Astrocyte (in vitro differentiated cells and primary cell): ENCODE measurements at regions not wholly inside any gene's neighbourhood (a gene's known extent, or its start where the extent isn't known, plus 50 kb on each side); places are given as distances from the start of the nearest gene placed in this dataset.

ENCODE experiments used
- DNase-seq: peaks from one replicate; pipeline ENCODE4 v3.0.0-alpha.2; 2010; ENCODE audit warnings: low read depth
- FAIRE-seq: peaks from 2 replicates; lab custom pipeline; 2011; peaks lifted over from hg19 to GRCh38; lab: Jason Lieb, UNC
- H2AFZ ChIP-seq: 2 replicates; pipeline ENCODE4 v1.6.0; 2012; ENCODE audit warnings: low read depth, low read length, inconsistent platforms
- H3K27ac ChIP-seq: 2 replicates; pipeline ENCODE4 v1.5.1; 2011; ENCODE audit warnings: low read depth, low read length, inconsistent platforms
- H3K27me3 ChIP-seq: 2 replicates; pipeline ENCODE4 v1.6.0; 2011; ENCODE audit warnings: low read length, inconsistent platforms; ENCODE audit not compliant: insufficient read depth
- H3K36me3 ChIP-seq: 2 replicates; pipeline ENCODE4 v1.5.1; 2011; ENCODE audit warnings: low read length, inconsistent platforms; ENCODE audit not compliant: insufficient read depth
- H3K4me1 ChIP-seq: 2 replicates; pipeline ENCODE4 v1.5.1; 2011; ENCODE audit warnings: low read length, inconsistent platforms; ENCODE audit not compliant: insufficient read depth
- H3K4me2 ChIP-seq: 2 replicates; pipeline ENCODE4 v1.6.0; 2012; ENCODE audit warnings: low read length, inconsistent platforms
- H3K4me3 ChIP-seq: 2 replicates; pipeline ENCODE4 v1.5.1; 2011; ENCODE audit warnings: low read depth, mild to moderate bottlenecking, low read length, inconsistent platforms; ENCODE audit not compliant: insufficient read depth
- H3K79me2 ChIP-seq: 2 replicates; pipeline ENCODE4 v1.6.0; 2012; ENCODE audit warnings: mild to moderate bottlenecking, low read length, inconsistent platforms; ENCODE audit not compliant: insufficient read depth
- H3K9ac ChIP-seq: 2 replicates; pipeline ENCODE4 v1.6.0; 2012; ENCODE audit warnings: mild to moderate bottlenecking, low read length, inconsistent platforms
- H3K9me3 ChIP-seq: 2 replicates; pipeline ENCODE4 v1.5.1; 2012; ENCODE audit warnings: low read depth, mild to moderate bottlenecking, low read length, inconsistent platforms; ENCODE audit not compliant: insufficient read depth
- H4K20me1 ChIP-seq: 2 replicates; pipeline ENCODE4 v1.6.0; 2012; ENCODE audit warnings: low read length, inconsistent platforms; ENCODE audit not compliant: insufficient read depth
- H3K27ac Mint-ChIP-seq: one replicate; pipeline ENCODE4 v1.8.0; 2021; ENCODE audit warnings: mild to moderate bottlenecking, mixed read lengths; ENCODE audit not compliant: unreplicated experiment
- H3K27me3 Mint-ChIP-seq: one replicate; pipeline ENCODE4 v1.8.0; 2021; ENCODE audit warnings: low read depth, mixed read lengths; ENCODE audit not compliant: unreplicated experiment
- H3K36me3 Mint-ChIP-seq: one replicate; pipeline ENCODE4 v1.8.0; 2021; ENCODE audit warnings: low read depth, mixed read lengths; ENCODE audit not compliant: unreplicated experiment
- H3K4me1 Mint-ChIP-seq: one replicate; pipeline ENCODE4 v1.8.0; 2021; ENCODE audit warnings: low read depth, mixed read lengths; ENCODE audit not compliant: unreplicated experiment
- H3K4me3 Mint-ChIP-seq: one replicate; pipeline ENCODE4 v1.8.0; 2021; ENCODE audit warnings: mild to moderate bottlenecking, moderate library complexity, mixed read lengths; ENCODE audit not compliant: unreplicated experiment
- H3K9me3 Mint-ChIP-seq: one replicate; pipeline ENCODE4 v1.8.0; 2021; ENCODE audit warnings: mild to moderate bottlenecking, mixed read lengths; ENCODE audit not compliant: unreplicated experiment
- EZH2 ChIP-seq: IDR thresholded peaks from 2 replicates; pipeline ENCODE4 v1.6.1; 2012; ENCODE audit warnings: mild to moderate bottlenecking, low read length, inconsistent platforms; ENCODE audit not compliant: insufficient read depth
- TF ChIP-seq, protein P1 (sequence below): IDR thresholded peaks from 2 replicates; pipeline ENCODE4 v1.5.1; 2011; ENCODE audit warnings: low read depth, mild to moderate bottlenecking, inconsistent platforms, low read length, moderate library complexity; ENCODE audit not compliant: insufficient read depth

DNA sequence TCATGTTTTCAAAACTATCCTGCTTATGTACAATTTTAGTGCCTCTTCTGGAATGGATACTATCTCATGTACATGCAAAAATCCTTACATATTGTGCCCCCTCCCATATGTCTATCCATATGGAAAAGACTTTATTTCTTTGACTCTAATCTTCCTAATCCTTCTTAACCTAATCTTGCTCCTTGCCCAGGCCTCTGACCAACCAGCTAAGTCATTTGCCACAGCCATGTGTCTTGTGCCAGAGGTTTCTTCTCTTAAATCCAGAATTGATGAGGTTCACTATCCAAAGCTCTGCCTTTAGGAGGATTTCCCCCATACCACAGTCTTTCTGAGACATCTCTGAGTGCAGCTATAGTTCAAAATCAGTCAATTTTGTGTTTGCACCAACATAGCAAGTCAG is 68.9 kb upstream of the RNF180 start:
- Mint-ChIP-seq H3K9me3 (peaks cover under 1% of the 10 kb centered on the region), H3K27ac (no peak overlapping the region), H3K4me1 (no peaks in the 10 kb centered on the region), H3K27me3 (no peaks in the 10 kb centered on the region), H3K36me3 (no peaks in the 10 kb centered on the region), H3K4me3 (no peak overlapping the region)
- DNase-seq (no peak), FAIRE-seq (no peak)
- no peak overlapping the region for H3K4me2 ChIP-seq
- peaks cover 3% of the 10 kb centered on the region for H3K9me3 ChIP-seq
- H3K36me3 ChIP-seq, result no peaks in the 10 kb centered on the region
- no peak overlapping the region for H3K9ac ChIP-seq
- H4K20me1 ChIP-seq, result no peaks in the 10 kb centered on the region
- no peaks in the 10 kb centered on the region for H3K4me1 ChIP-seq
- TF ChIP-seq EZH2, result no peak
- TF ChIP-seq, protein P1, sequence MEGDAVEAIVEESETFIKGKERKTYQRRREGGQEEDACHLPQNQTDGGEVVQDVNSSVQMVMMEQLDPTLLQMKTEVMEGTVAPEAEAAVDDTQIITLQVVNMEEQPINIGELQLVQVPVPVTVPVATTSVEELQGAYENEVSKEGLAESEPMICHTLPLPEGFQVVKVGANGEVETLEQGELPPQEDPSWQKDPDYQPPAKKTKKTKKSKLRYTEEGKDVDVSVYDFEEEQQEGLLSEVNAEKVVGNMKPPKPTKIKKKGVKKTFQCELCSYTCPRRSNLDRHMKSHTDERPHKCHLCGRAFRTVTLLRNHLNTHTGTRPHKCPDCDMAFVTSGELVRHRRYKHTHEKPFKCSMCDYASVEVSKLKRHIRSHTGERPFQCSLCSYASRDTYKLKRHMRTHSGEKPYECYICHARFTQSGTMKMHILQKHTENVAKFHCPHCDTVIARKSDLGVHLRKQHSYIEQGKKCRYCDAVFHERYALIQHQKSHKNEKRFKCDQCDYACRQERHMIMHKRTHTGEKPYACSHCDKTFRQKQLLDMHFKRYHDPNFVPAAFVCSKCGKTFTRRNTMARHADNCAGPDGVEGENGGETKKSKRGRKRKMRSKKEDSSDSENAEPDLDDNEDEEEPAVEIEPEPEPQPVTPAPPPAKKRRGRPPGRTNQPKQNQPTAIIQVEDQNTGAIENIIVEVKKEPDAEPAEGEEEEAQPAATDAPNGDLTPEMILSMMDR, result no peak
- H3K27me3 ChIP-seq, result no peaks in the 10 kb centered on the region
- no peak overlapping the region for H2AFZ ChIP-seq
- H3K4me3 ChIP-seq, result no peak overlapping the region
- H3K27ac ChIP-seq, result no peak overlapping the region
- no peaks in the 10 kb centered on the region for H3K79me2 ChIP-seq

DNA sequence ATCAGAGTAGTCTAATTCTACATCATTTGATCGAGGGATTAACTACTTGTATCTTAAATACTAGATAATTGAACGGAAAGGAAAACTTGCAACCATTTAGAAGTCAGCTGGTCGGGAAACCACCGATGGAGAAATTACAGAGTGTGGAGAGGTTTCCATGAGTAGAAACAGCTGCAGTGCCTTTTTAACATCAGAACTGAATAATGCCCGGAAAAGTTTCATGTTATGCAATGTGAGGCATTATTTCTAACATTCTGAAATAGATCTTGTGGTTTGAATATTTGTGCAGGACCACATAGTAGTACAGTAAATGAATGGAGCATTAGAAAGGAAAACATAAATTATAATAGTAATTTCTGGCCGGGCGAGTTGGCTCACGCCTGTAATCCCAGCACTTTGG is 88.1 kb upstream of the RNF180 start:
- Histone ChIP-seq H3K27me3 (no peaks in the 10 kb centered on the region), H3K27ac (no peak overlapping the region), H3K36me3 (no peaks in the 10 kb centered on the region), H3K4me1 (no peaks in the 10 kb centered on the region), H2AFZ (no peak overlapping the region), H3K9ac (no peak overlapping the region), H3K79me2 (no peaks in the 10 kb centered on the region), H3K4me2 (no peak overlapping the region), H3K4me3 (no peak overlapping the region), H3K9me3 (no peaks in the 10 kb centered on the region), H4K20me1 (no peaks in the 10 kb centered on the region)
- Mint-ChIP-seq H3K4me1 (no peaks in the 10 kb centered on the region), H3K36me3 (no peaks in the 10 kb centered on the region), H3K27ac (no peak overlapping the region), H3K27me3 (no peaks in the 10 kb centered on the region), H3K9me3 (no peaks in the 10 kb centered on the region), H3K4me3 (no peak overlapping the region)
- no peak for FAIRE-seq
- DNase-seq, result no peak
- TF ChIP-seq EZH2, result no peak
- TF ChIP-seq, protein P1, result no peak

DNA sequence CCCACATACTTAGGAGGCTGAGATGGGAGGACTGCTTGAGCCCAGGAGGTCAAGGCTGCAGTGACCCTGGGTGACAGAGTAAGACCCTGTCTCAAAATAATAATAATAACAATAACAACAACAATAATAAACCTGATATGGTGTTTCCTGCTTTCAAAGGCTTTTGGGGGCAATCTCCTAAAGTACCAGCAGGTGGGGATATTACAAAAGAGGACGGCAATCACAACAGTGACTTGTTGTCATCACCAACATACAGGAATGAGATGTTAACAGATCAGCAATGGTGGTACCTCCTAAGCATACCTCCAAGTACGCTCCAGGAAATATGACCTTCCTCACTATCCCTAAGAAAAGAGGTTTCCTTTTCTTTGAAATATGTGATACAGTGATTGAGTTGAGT is 91.1 kb upstream of the RNF180 start:
- Histone ChIP-seq H3K9me3 (no peaks in the 10 kb centered on the region), H4K20me1 (no peaks in the 10 kb centered on the region), H3K79me2 (no peaks in the 10 kb centered on the region), H3K36me3 (no peaks in the 10 kb centered on the region), H3K27ac (no peak overlapping the region), H3K4me2 (no peak overlapping the region), H3K9ac (no peak overlapping the region), H2AFZ (no peak overlapping the region), H3K27me3 (no peaks in the 10 kb centered on the region), H3K4me3 (no peak overlapping the region), H3K4me1 (no peaks in the 10 kb centered on the region)
- FAIRE-seq, result peak; percentile 76
- H3K27me3 Mint-ChIP-seq, result no peaks in the 10 kb centered on the region
- H3K27ac Mint-ChIP-seq, result no peak overlapping the region
- H3K4me3 Mint-ChIP-seq, result no peak overlapping the region
- H3K9me3 Mint-ChIP-seq, result no peaks in the 10 kb centered on the region
- TF ChIP-seq EZH2, result no peak
- TF ChIP-seq, protein P1, result peak; percentile 54
- H3K4me1 Mint-ChIP-seq, result no peaks in the 10 kb centered on the region
- DNase-seq, result peak; percentile 14
- H3K36me3 Mint-ChIP-seq, result no peaks in the 10 kb centered on the region
